Activated naive CD4-positive, alpha-beta T cell treated with anti-CD3 and anti-CD28 coated beads for 36 hours (primary cell): ENCODE measurements at regions not wholly inside any gene's neighbourhood (a gene's known extent, or its start where the extent isn't known, plus 50 kb on each side); places are given as distances from the start of the nearest gene placed in this dataset.
A peak's percentile ranks its signal among the peaks of the same experiment; 100 is the strongest.
"Not testable (repeated sequence)": the region's sequence is repeated elsewhere in the genome, so short reads cannot be mapped to it uniquely, and the experiment has no call there.

Experiments
- CTCF ChIA-PET: fragments of 350-600 bp; sonication (Branson Sonifier 250); formaldehyde crosslinking; loops from one replicate; lab custom pipeline; 2021; ENCODE audit warnings: antibody characterized with exemption; lab: Charles Lee
- DNase-seq: peaks from one replicate; pipeline ENCODE4 v3.0.0-alpha.2; 2020
- H3K27ac Mint-ChIP-seq: one replicate; pipeline ENCODE4 v1.8.0; 2021; ENCODE audit warnings: mild to moderate bottlenecking, mixed read lengths
- H3K27me3 Mint-ChIP-seq: one replicate; pipeline ENCODE4 v1.8.0; 2021; ENCODE audit warnings: low read depth, mixed read lengths
- H3K36me3 Mint-ChIP-seq: one replicate; pipeline ENCODE4 v1.8.0; 2021; ENCODE audit warnings: low read depth, mixed read lengths
- H3K4me1 Mint-ChIP-seq: one replicate; pipeline ENCODE4 v1.8.0; 2021; ENCODE audit warnings: low read depth, mixed read lengths
- H3K4me3 Mint-ChIP-seq: one replicate; pipeline ENCODE4 v1.8.0; 2021; ENCODE audit warnings: mild to moderate bottlenecking, moderate library complexity, mixed read lengths
- H3K9me3 Mint-ChIP-seq: one replicate; pipeline ENCODE4 v1.8.0; 2021; ENCODE audit warnings: mixed read lengths
- intact Hi-C: fragments of 100-400 bp; cut with micrococcal nuclease; formaldehyde crosslinking; loops from one replicate; pipeline ENCODE4 v1.15.1; 2023

GRCh38 chr15:31605467-31605931 is 278.9 kb downstream of the KLF13 start:
- H3K27ac Mint-ChIP-seq, result no peak overlapping the region
- no peaks in the 10 kb centered on the region for H3K4me1 Mint-ChIP-seq
- H3K4me3 Mint-ChIP-seq, result no peak overlapping the region
- intact Hi-C loops, result no loop called here
- CTCF ChIA-PET, result interaction anchor here (0.6 kb wide), 1 partner anchor 74 kb away, joined by 3 read pairs; no protein-coding TSS in a partner anchor
- peaks cover 9% of the 10 kb centered on the region for H3K27me3 Mint-ChIP-seq
- peak; percentile 10 for DNase-seq
- peaks cover 5% of the 10 kb centered on the region for H3K9me3 Mint-ChIP-seq
- H3K36me3 Mint-ChIP-seq, result no peaks in the 10 kb centered on the region

GRCh38 chr15:31606194-31606669 is 279.6 kb downstream of the KLF13 start:
- peaks cover 5% of the 10 kb centered on the region for H3K9me3 Mint-ChIP-seq
- no peaks in the 10 kb centered on the region for H3K4me1 Mint-ChIP-seq
- H3K27me3 Mint-ChIP-seq, result peaks cover 8% of the 10 kb centered on the region
- H3K27ac Mint-ChIP-seq, result no peak overlapping the region
- intact Hi-C loops, result no loop called here
- no peak for DNase-seq
- no peaks in the 10 kb centered on the region for H3K36me3 Mint-ChIP-seq
- CTCF ChIA-PET, result no interaction called here
- H3K4me3 Mint-ChIP-seq, result no peak overlapping the region

GRCh38 chr15:31606931-31607497 is 280.4 kb downstream of the KLF13 start:
- H3K4me3 Mint-ChIP-seq, result no peak overlapping the region
- H3K9me3 Mint-ChIP-seq, result peaks cover 5% of the 10 kb centered on the region
- CTCF ChIA-PET, result no interaction called here
- no peaks in the 10 kb centered on the region for H3K36me3 Mint-ChIP-seq
- H3K4me1 Mint-ChIP-seq, result no peaks in the 10 kb centered on the region
- no peak for DNase-seq
- intact Hi-C loops, result no loop called here
- H3K27ac Mint-ChIP-seq, result no peak overlapping the region
- H3K27me3 Mint-ChIP-seq, result peaks cover 7% of the 10 kb centered on the region

- Mint-ChIP-seq H3K36me3 (no peaks in the 10 kb centered on the region), H3K27ac (no peak overlapping the region), H3K27me3 (peaks cover 6% of the 10 kb centered on the region), H3K4me1 (no peaks in the 10 kb centered on the region), H3K4me3 (no peak overlapping the region), H3K9me3 (peaks cover 5% of the 10 kb centered on the region)
- intact Hi-C loops, result no loop called here
- CTCF ChIA-PET, result no interaction called here
- DNase-seq, result no peak
Observed at GRCh38 chr15:31607656-31608055, 281.0 kb downstream of the KLF13 start.

GRCh38 chr15:31609258-31609681 is 282.6 kb downstream of the KLF13 start:
- no peak for DNase-seq
- H3K27me3 Mint-ChIP-seq, result peaks cover 8% of the 10 kb centered on the region
- no peaks in the 10 kb centered on the region for H3K4me1 Mint-ChIP-seq
- no peak overlapping the region for H3K27ac Mint-ChIP-seq
- CTCF ChIA-PET, result interaction anchor here (0.9 kb wide), 1 partner anchor 38 kb away, joined by 3 read pairs; no protein-coding TSS in a partner anchor
- intact Hi-C loops, result no loop called here
- H3K9me3 Mint-ChIP-seq, result no peaks in the 10 kb centered on the region
- no peaks in the 10 kb centered on the region for H3K36me3 Mint-ChIP-seq
- no peak overlapping the region for H3K4me3 Mint-ChIP-seq

GRCh38 chr15:31609906-31610305 is 283.3 kb downstream of the KLF13 start:
- no peaks in the 10 kb centered on the region for H3K9me3 Mint-ChIP-seq
- H3K4me3 Mint-ChIP-seq, result no peak overlapping the region
- no peaks in the 10 kb centered on the region for H3K36me3 Mint-ChIP-seq
- DNase-seq, result no peak
- CTCF ChIA-PET, result interaction anchor here (0.9 kb wide), 1 partner anchor 39 kb away, joined by 3 read pairs; no protein-coding TSS in a partner anchor
- peaks cover 8% of the 10 kb centered on the region for H3K27me3 Mint-ChIP-seq
- no peaks in the 10 kb centered on the region for H3K4me1 Mint-ChIP-seq
- H3K27ac Mint-ChIP-seq, result no peak overlapping the region
- intact Hi-C loops, result no loop called here

GRCh38 chr15:31615643-31616415 is 289.2 kb downstream of the KLF13 start:
- DNase-seq, result no peak

GRCh38 chr15:31623297-31623696 is 296.7 kb downstream of the KLF13 start:
- H3K4me3 Mint-ChIP-seq, H3K4me1 Mint-ChIP-seq, H3K36me3 Mint-ChIP-seq, H3K9me3 Mint-ChIP-seq, H3K27me3 Mint-ChIP-seq, DNase-seq, CTCF ChIA-PET, H3K27ac Mint-ChIP-seq, intact Hi-C loops: not testable (repeated sequence)

More at GRCh38 chr15:31615643-31616415, 289.2 kb downstream of the KLF13 start:
- Mint-ChIP-seq H3K4me3 (no peak overlapping the region), H3K9me3 (peaks cover 1% of the 10 kb centered on the region), H3K4me1 (no peaks in the 10 kb centered on the region), H3K27ac (no peak overlapping the region), H3K27me3 (peaks cover 6% of the 10 kb centered on the region), H3K36me3 (no peaks in the 10 kb centered on the region)
- CTCF ChIA-PET, result no interaction called here
- intact Hi-C loops, result no loop called here

GRCh38 chr15:31624115-31624514 is 297.5 kb downstream of the KLF13 start:
- H3K36me3 Mint-ChIP-seq, H3K4me3 Mint-ChIP-seq, H3K9me3 Mint-ChIP-seq, H3K27me3 Mint-ChIP-seq, DNase-seq, intact Hi-C loops, H3K27ac Mint-ChIP-seq, CTCF ChIA-PET, H3K4me1 Mint-ChIP-seq: not testable (repeated sequence)

GRCh38 chr15:31635715-31636114 is 309.1 kb downstream of the KLF13 start:
- H3K4me1 Mint-ChIP-seq, H3K36me3 Mint-ChIP-seq, H3K27ac Mint-ChIP-seq, intact Hi-C loops, DNase-seq, H3K9me3 Mint-ChIP-seq, CTCF ChIA-PET, H3K4me3 Mint-ChIP-seq: not testable (repeated sequence)
- peaks cover 16% of the 10 kb centered on the region for H3K27me3 Mint-ChIP-seq

- intact Hi-C loops, H3K36me3 Mint-ChIP-seq, H3K27ac Mint-ChIP-seq, H3K4me1 Mint-ChIP-seq, H3K9me3 Mint-ChIP-seq, CTCF ChIA-PET, DNase-seq, H3K4me3 Mint-ChIP-seq: not testable (repeated sequence)
- peaks cover 10% of the 10 kb centered on the region for H3K27me3 Mint-ChIP-seq
Observed at GRCh38 chr15:31636911-31637310, 310.3 kb downstream of the KLF13 start.

GRCh38 chr15:31643955-31644354 is 317.3 kb downstream of the KLF13 start:
- H3K4me1 Mint-ChIP-seq, intact Hi-C loops: not testable (repeated sequence)

More at GRCh38 chr15:31643955-31644354, 317.3 kb downstream of the KLF13 start:
- DNase-seq, CTCF ChIA-PET, H3K27me3 Mint-ChIP-seq, H3K36me3 Mint-ChIP-seq, H3K4me3 Mint-ChIP-seq, H3K27ac Mint-ChIP-seq, H3K9me3 Mint-ChIP-seq: not testable (repeated sequence)
